Peyer's patch (tissue), 4 donors: ENCODE measurements at regions not wholly inside any gene's neighbourhood (a gene's known extent, or its start where the extent isn't known, plus 50 kb on each side); places are given as distances from the start of the nearest gene placed in this dataset.
A peak's percentile ranks its signal among the peaks of the same experiment; 100 is the strongest.
"Not testable (repeated sequence)": the region's sequence is repeated elsewhere in the genome, so short reads cannot be mapped to it uniquely, and the experiment has no call there.

Experiments used
- DNase-seq, 3 donors: peaks; one replicate each; pipeline ENCODE4 v3.0.0-alpha.2; 2017 to 2019
- H3K27ac ChIP-seq, 4 donors: fragments of 200-600 bp; sonication (generic); one replicate each; pipeline ENCODE4 v1.5.1; 2016 to 2019
- H3K27me3 ChIP-seq, 2 donors: fragments of 200-600 bp; sonication (generic); one replicate each; pipeline ENCODE4 v1.5.1; 2019
- H3K36me3 ChIP-seq, 3 donors: fragments of 200-600 bp; sonication (generic); one replicate each; pipeline ENCODE4 v1.5.1; 2016 to 2019
- H3K4me1 ChIP-seq, 4 donors: fragments of 200-600 bp; sonication (generic); one replicate each; pipeline ENCODE4 v1.5.1; 2016 to 2019
- H3K4me3 ChIP-seq, 4 donors: fragments of 200-600 bp; sonication (generic); 1 replicate in 3 of 4; 2 replicates in 1 of 4; pipeline ENCODE4 v1.5.1; 2016 to 2019; ENCODE audit warnings: mild to moderate bottlenecking in 1 of 4
- H3K9me3 ChIP-seq, 4 donors: fragments of 200-600 bp; sonication (generic); one replicate each; pipeline ENCODE4 v1.5.1; 2016 to 2019; ENCODE audit warnings: mild to moderate bottlenecking in 1 of 4
- POLR2A ChIP-seq, 2 donors: fragments of 450-650 bp; IDR thresholded peaks; one replicate each; pipeline ENCODE4 v1.5.1; 2017; ENCODE audit warnings: antibody characterized with exemption in 2 of 2, mild to moderate bottlenecking in 2 of 2, moderate library complexity in 2 of 2

DNA sequence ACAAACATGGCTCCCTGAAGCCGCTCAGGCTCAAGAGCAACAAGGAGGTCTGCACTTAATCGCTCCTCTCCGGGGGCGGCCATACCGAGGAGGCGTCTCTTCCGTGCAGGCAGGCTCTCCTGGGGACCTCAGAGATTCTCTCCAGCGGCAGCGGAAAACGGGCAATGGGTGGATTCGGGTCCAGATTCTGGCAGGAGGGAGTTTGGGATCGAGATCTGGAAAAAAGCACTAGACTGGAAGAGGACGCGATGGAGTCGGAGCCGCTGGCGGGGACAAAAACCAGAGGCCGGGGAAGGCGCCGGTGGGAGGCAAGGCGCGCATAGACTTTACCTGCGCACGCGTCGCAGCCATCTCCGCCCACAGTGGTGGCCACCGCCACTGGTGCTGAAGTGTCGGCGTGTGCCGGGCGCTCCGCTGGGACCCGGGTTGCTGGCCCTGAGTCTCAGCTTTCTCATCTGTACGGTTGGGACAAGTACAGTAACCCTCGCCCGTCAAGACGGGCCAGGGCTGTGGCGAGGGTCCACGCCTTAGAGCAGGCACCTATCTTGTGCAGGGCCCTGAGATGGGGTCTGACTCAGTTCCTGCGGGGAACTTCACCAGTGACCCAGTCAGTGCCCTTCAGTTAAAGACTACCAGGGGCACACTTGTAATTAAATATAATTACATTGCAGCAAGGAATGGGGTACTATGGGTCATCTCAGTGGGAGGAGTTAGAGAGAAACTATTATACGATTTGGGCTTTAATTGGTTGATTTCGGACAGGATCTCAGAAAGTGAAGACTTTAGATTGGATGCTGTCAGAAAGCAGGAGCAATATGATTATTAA lies 454.1 kb downstream of the SPATA31A1 start:
- DNase-seq = peak; percentile 57 to 89 (median 83)
- H3K4me1 ChIP-seq, H3K27me3 ChIP-seq, H3K9me3 ChIP-seq, H3K36me3 ChIP-seq: not testable (repeated sequence)
- TF ChIP-seq POLR2A (IDR thresholded peaks at IDR 0.05) = peak; percentile 12 to 14
- Histone ChIP-seq H3K4me3 (peak overlapping the region; percentile 37 to 68 (median 55)), H3K27ac (peak overlapping the region; percentile 72 to 91 (median 76))

DNA sequence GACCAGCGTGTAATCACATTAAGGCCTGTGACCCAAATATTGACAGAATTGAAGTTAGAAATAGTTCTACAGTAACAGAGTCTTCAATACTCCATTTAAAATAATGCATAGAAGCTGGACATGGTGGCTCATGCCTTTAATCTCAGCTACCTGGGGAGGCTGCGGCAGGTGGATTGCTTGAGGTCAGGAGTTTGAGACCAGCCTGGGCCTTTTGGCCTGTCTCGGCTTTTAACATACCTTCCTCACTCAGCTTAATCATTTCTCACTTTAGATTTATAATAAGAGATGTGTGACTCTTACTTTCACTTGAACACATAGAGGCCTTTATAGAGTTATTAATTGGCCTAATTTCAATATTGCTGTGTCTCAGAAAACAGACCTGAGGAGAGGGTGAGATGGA lies 454.9 kb downstream of the SPATA31A1 start:
- not testable (repeated sequence) for H3K4me1 ChIP-seq, H3K9me3 ChIP-seq, DNase-seq, H3K4me3 ChIP-seq, H3K36me3 ChIP-seq, H3K27me3 ChIP-seq, H3K27ac ChIP-seq

DNA sequence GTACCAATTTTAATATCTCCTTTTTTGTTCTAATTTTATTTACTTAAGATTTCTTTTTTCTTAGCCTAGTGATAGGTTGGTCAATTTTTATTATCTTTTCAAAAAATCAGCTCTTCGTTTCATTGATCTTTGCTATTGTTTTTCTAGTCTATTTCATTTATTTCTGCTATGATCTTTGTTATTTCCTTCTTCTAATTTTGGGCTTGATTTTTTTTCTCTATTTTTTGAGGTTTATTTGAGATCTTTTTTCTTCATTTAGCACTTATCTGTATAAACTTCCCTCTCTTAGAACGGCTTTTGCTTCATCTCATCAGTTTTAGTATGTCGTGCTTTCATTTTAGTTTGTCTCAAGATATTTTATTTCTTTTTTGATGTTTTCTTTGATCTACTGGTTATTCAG lies 456.1 kb downstream of the SPATA31A1 start:
- not testable (repeated sequence) for H3K36me3 ChIP-seq, H3K27ac ChIP-seq, H3K4me3 ChIP-seq, DNase-seq, H3K9me3 ChIP-seq, H3K4me1 ChIP-seq, H3K27me3 ChIP-seq

DNA sequence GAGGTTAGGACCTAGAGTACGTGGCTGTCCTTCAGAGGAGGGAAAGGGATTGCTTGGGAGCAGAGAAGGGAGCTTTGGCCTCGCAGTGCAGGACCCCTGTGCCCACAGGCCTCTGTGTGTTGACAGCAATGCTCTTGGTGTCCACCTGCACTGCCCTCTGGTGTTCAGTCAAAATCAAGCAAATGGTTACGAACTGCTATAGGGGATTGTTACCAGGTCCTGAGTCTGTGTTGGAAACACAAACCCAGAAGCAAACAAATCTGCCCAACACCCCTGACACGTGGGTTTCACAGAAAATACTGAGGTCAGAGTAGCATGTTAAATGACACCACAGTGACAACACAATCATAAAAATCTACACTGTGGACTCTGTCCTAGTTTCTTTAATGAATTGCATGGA lies 473.0 kb downstream of the SPATA31A1 start:
- DNase-seq, H3K9me3 ChIP-seq, H3K36me3 ChIP-seq, H3K4me3 ChIP-seq, H3K4me1 ChIP-seq, H3K27ac ChIP-seq, H3K27me3 ChIP-seq: not testable (repeated sequence)
